ENCODE measurements at regions not wholly inside any gene's neighbourhood (a gene's known extent, or its start where the extent isn't known, plus 50 kb on each side); places are given as distances from the start of the nearest gene placed in this dataset.

GRCh38 chr11:86193297-86194095 lies 51.1 kb upstream of the EED start:
- H3K27me3 Mint-ChIP-seq = no peaks in the 10 kb centered on the region
- ATAC-seq (replicated peaks) = peak; percentile 100
- H3K4me1 Mint-ChIP-seq (ENCODE audit: low read depth in 2 of 2) = peaks cover 7 to 15% of the 10 kb centered on the region in 2 donors

DNA sequence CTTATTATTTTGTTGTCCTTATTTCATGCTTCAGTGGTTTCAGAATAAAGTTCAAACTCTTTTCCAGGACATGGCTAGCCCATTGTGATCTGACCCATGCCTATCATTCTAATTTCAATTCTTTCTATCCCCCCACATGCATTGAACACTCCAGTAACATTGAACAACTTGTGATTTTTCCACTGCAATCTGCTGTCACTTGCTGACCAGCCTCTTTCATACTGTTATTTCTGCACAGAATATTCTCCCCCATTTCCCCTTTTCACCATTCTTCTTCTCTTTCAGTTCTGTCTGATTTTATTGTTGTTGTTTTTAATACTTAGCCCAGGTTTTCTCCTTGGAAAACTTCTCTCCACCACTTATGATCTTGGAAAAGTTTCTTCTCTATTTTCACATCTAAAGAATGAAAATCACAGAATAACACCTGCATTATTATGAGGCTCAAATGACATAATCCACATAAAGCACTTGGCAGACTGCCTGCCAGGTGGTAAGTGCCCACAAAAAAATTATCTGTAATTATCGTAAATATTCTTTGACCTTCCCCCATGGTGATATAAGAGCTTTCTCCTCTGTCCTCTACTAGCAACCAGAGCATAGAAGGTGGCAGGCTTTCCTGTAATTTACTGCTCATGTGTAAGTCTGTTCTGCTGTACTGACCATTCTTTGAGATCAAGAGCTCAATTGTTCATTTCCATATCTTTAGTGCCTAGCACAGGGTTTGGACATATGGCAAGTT lies 51.9 kb upstream of the EED start:
- ATAC-seq (replicated peaks) = no peak
- Mint-ChIP-seq H3K4me3 (peak overlapping the region; percentile 70 to 91), H3K36me3 (ENCODE audit: insufficient read depth) (no peaks in the 10 kb centered on the region), H3K27me3 (no peaks in the 10 kb centered on the region), H3K27ac (peak overlapping the region; percentile 8 to 91), H3K9me3 (no peaks in the 10 kb centered on the region), H3K4me1 (ENCODE audit: low read depth in 2 of 2) (peaks cover 7 to 15% of the 10 kb centered on the region in 2 donors)
- DNase-seq = no peak

More at GRCh38 chr11:86193297-86194095, 51.1 kb upstream of the EED start:
- Mint-ChIP-seq H3K4me3 (peak overlapping the region; percentile 70 to 91), H3K36me3 (ENCODE audit: insufficient read depth) (no peaks in the 10 kb centered on the region), H3K27ac (peak overlapping the region; percentile 8 to 91), H3K9me3 (no peaks in the 10 kb centered on the region)
- peak; percentile 60 to 70 (median 62) for DNase-seq

- Mint-ChIP-seq H3K4me3 (no peak overlapping the region), H3K27me3 (no peaks in the 10 kb centered on the region), H3K27ac (no peak overlapping the region), H3K36me3 (ENCODE audit: insufficient read depth) (no peaks in the 10 kb centered on the region), H3K4me1 (ENCODE audit: low read depth in 2 of 2) (peaks cover 7 to 15% of the 10 kb centered on the region in 2 donors), H3K9me3 (no peaks in the 10 kb centered on the region)
- no peak for ATAC-seq (replicated peaks)
- no peak for DNase-seq
Observed at GRCh38 chr11:86191874-86192273, 52.7 kb upstream of the EED start.

- Mint-ChIP-seq H3K9me3 (no peaks in the 10 kb centered on the region), H3K36me3 (ENCODE audit: insufficient read depth) (no peaks in the 10 kb centered on the region), H3K4me1 (ENCODE audit: low read depth in 2 of 2) (no peaks in the 10 kb centered on the region), H3K4me3 (no peak overlapping the region), H3K27ac (no peak overlapping the region), H3K27me3 (no peaks in the 10 kb centered on the region)
- DNase-seq = no peak
- ATAC-seq (replicated peaks) = no peak
Observed at GRCh38 chr11:86187027-86187426, 57.5 kb upstream of the EED start.

GRCh38 chr11:86186386-86186785 lies 58.2 kb upstream of the EED start:
- no peak for DNase-seq

DNA sequence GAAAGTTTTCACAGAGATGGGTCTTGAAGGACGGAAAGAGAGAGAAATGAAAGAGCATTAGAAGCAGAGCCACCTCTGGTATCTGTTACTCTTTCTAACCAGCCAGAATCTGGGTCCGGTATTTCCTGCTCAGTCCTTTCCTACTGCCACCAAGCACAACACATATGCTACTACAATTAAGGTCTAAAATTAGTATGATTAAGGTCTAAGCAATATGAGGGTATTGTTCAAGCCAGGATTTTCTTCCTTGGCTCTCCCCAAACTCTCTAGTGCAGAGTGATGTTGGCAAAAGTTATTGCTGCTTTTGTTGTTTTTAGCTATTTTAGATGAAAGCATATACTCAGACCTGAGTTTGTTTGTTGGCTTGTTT lies 59.2 kb upstream of the EED start:
- no peaks in the 10 kb centered on the region for H3K9me3 Mint-ChIP-seq
- H3K4me3 Mint-ChIP-seq = no peak overlapping the region
- ATAC-seq (replicated peaks) = no peak
- no peaks in the 10 kb centered on the region for H3K4me1 Mint-ChIP-seq (ENCODE audit: low read depth in 2 of 2)
- H3K27me3 Mint-ChIP-seq = no peaks in the 10 kb centered on the region
- no peak for DNase-seq
- no peaks in the 10 kb centered on the region for H3K36me3 Mint-ChIP-seq (ENCODE audit: insufficient read depth)
- peak overlapping the region in 1 of 2 donors; percentile 26 for H3K27ac Mint-ChIP-seq

More at GRCh38 chr11:86186386-86186785, 58.2 kb upstream of the EED start:
- Mint-ChIP-seq H3K27ac (no peak overlapping the region), H3K36me3 (ENCODE audit: insufficient read depth) (no peaks in the 10 kb centered on the region), H3K4me3 (no peak overlapping the region), H3K4me1 (ENCODE audit: low read depth in 2 of 2) (no peaks in the 10 kb centered on the region), H3K9me3 (no peaks in the 10 kb centered on the region), H3K27me3 (no peaks in the 10 kb centered on the region)
- ATAC-seq (replicated peaks) = no peak

DNA sequence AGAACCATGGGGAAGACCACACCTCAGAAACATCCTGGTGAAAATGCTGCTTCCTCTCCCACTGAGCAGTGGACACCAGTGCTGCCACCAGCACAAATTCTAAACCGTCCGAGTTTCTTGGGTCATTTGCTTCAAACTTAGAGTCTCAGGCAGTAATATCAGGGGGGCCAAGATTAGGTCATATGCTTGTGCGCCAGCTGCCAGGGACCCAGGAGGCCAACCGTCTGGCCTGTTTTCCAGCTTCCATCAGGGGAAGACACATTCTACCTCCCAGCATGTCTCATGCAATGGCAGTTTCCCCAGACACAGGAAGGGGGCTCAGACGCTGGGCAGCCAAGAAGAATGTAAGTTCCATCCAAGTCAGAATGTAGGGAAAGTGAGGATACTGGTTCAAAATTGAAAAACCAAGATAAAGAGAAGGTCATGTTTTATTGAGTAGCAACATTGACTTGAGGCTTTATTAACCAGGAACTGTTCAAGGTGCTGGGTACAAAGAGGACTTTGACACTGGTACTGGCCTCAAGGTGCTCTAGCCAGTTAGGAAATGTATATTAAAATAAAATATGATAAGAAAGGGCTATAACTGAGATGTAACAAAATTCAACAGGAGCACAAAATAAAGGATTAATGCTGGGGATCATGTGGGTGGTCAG lies 59.7 kb upstream of the EED start:
- H3K4me1 Mint-ChIP-seq (ENCODE audit: low read depth in 2 of 2) = no peaks in the 10 kb centered on the region
- no peaks in the 10 kb centered on the region for H3K9me3 Mint-ChIP-seq
- peak overlapping the region in 1 of 2 donors; percentile 26 for H3K27ac Mint-ChIP-seq
- DNase-seq (no peak), ATAC-seq (replicated peaks) (no peak)
- no peaks in the 10 kb centered on the region for H3K36me3 Mint-ChIP-seq (ENCODE audit: insufficient read depth)
- no peaks in the 10 kb centered on the region for H3K27me3 Mint-ChIP-seq
- H3K4me3 Mint-ChIP-seq = no peak overlapping the region

GRCh38 chr11:86183694-86184093 lies 60.9 kb upstream of the EED start:
- Mint-ChIP-seq H3K27ac (no peak overlapping the region), H3K4me1 (ENCODE audit: low read depth in 2 of 2) (no peaks in the 10 kb centered on the region), H3K4me3 (no peak overlapping the region), H3K9me3 (no peaks in the 10 kb centered on the region), H3K36me3 (ENCODE audit: insufficient read depth) (no peaks in the 10 kb centered on the region), H3K27me3 (no peaks in the 10 kb centered on the region)
- no peak for DNase-seq
- ATAC-seq (replicated peaks) = no peak

DNA sequence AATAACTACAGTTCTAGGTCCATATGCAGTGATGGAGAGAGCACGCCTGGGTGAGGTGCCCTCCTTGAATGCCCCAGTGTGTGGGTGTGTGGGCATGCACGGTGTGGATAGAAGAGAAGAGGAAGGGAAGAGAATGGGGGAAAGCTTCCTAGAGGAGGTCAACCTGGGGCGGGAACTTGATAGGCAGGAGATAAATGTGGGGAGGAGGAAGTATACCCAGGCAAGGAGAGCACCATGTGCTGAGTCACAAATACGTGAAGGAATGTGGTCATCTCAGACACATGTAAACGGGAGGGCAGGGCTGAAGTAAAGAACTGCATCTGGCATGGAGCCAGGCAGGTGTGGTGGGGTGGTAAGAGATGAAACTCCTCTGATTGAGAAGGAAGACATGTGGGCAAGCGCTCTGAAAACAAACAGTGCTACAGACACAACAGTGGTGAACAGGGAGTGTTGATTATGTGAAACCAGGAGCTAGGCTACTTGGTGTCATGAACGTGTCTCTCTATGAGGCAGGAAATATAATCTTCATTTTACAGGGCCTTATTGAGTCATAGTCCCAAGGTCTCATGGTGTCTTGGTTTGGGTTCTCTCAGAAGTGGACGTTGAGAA lies 61.5 kb upstream of the EED start:
- Mint-ChIP-seq H3K27ac (no peak overlapping the region), H3K9me3 (no peaks in the 10 kb centered on the region)

GRCh38 chr11:86181379-86181778 lies 63.2 kb upstream of the EED start:
- no peaks in the 10 kb centered on the region for H3K36me3 Mint-ChIP-seq (ENCODE audit: insufficient read depth)

More for the DNA sequence above, 61.5 kb upstream of the EED start:
- H3K27me3 Mint-ChIP-seq = no peaks in the 10 kb centered on the region
- H3K4me3 Mint-ChIP-seq = no peak overlapping the region
- no peaks in the 10 kb centered on the region for H3K36me3 Mint-ChIP-seq (ENCODE audit: insufficient read depth)
- peak; percentile 19 to 33 (median 24) for DNase-seq
- ATAC-seq (replicated peaks) = peak; percentile 80
- no peaks in the 10 kb centered on the region for H3K4me1 Mint-ChIP-seq (ENCODE audit: low read depth in 2 of 2)

GRCh38 chr11:86180851-86181250 lies 63.7 kb upstream of the EED start:
- Mint-ChIP-seq H3K27ac (no peak overlapping the region), H3K4me3 (no peak overlapping the region), H3K27me3 (peaks cover 0 to 4% of the 10 kb centered on the region in 2 donors), H3K9me3 (no peaks in the 10 kb centered on the region), H3K4me1 (ENCODE audit: low read depth in 2 of 2) (peaks cover 2 to 10% of the 10 kb centered on the region in 2 donors), H3K36me3 (ENCODE audit: insufficient read depth) (no peaks in the 10 kb centered on the region)
- DNase-seq (no peak), ATAC-seq (replicated peaks) (no peak)

More at GRCh38 chr11:86181379-86181778, 63.2 kb upstream of the EED start:
- Mint-ChIP-seq H3K27ac (no peak overlapping the region), H3K9me3 (no peaks in the 10 kb centered on the region), H3K27me3 (no peaks in the 10 kb centered on the region), H3K4me1 (ENCODE audit: low read depth in 2 of 2) (peaks cover 0 to 6% of the 10 kb centered on the region in 2 donors), H3K4me3 (no peak overlapping the region)
- ATAC-seq (replicated peaks) = no peak
- no peak for DNase-seq

GRCh38 chr11:86180423-86180822 lies 64.1 kb upstream of the EED start:
- Mint-ChIP-seq H3K9me3 (no peaks in the 10 kb centered on the region), H3K4me1 (ENCODE audit: low read depth in 2 of 2) (peaks cover 2 to 10% of the 10 kb centered on the region in 2 donors), H3K36me3 (ENCODE audit: insufficient read depth) (no peaks in the 10 kb centered on the region), H3K27me3 (peaks cover 0 to 8% of the 10 kb centered on the region in 2 donors), H3K27ac (no peak overlapping the region), H3K4me3 (no peak overlapping the region)
- DNase-seq = no peak
- ATAC-seq (replicated peaks) = no peak

GRCh38 chr11:86179646-86180064 lies 64.9 kb upstream of the EED start:
- H3K4me1 Mint-ChIP-seq (ENCODE audit: low read depth in 2 of 2) = peaks cover 2 to 10% of the 10 kb centered on the region in 2 donors

More at GRCh38 chr11:86179646-86180064, 64.9 kb upstream of the EED start:
- Mint-ChIP-seq H3K36me3 (ENCODE audit: insufficient read depth) (no peaks in the 10 kb centered on the region), H3K27ac (no peak overlapping the region), H3K4me3 (no peak overlapping the region), H3K27me3 (peaks cover 0 to 11% of the 10 kb centered on the region in 2 donors), H3K9me3 (no peaks in the 10 kb centered on the region)
- DNase-seq (no peak), ATAC-seq (replicated peaks) (no peak)

All from effector memory CD8-positive, alpha-beta T cell (primary cell).